Calu3 (cell line): ENCODE measurements at regions not wholly inside any gene's neighbourhood (a gene's known extent, or its start where the extent isn't known, plus 50 kb on each side); places are given as distances from the start of the nearest gene placed in this dataset.

Experiments used
- BruUV-seq: library from RNA; stranded (reverse); fragments of 400-500 nt; replicated peaks from 2 replicates; lab custom pipeline; 2021; lab: Mats Ljungman, UMichigan
- CTCF ChIA-PET: fragments of 300-600 bp; sonication (Branson Sonifier 250); formaldehyde crosslinking; loops from one replicate; lab custom pipeline; 2022; ENCODE audit warnings: antibody characterized with exemption; lab: Charles Lee
- DNase-seq: peaks from one replicate; pipeline ENCODE4 v3.0.0; 2022
- H3K27ac Mint-ChIP-seq: one replicate; pipeline ENCODE4 v1.8.0; 2022; ENCODE audit warnings: mixed read lengths; ENCODE audit not compliant: unreplicated experiment
- H3K27me3 Mint-ChIP-seq: one replicate; pipeline ENCODE4 v1.8.0; 2022; ENCODE audit warnings: mixed read lengths; ENCODE audit not compliant: unreplicated experiment
- H3K36me3 Mint-ChIP-seq: one replicate; pipeline ENCODE4 v1.8.0; 2022; ENCODE audit warnings: mild to moderate bottlenecking, moderate library complexity, mixed read lengths; ENCODE audit not compliant: insufficient read depth, unreplicated experiment
- H3K4me1 Mint-ChIP-seq: one replicate; pipeline ENCODE4 v1.8.0; 2022; ENCODE audit warnings: mild to moderate bottlenecking, low read depth, mixed read lengths; ENCODE audit not compliant: unreplicated experiment
- H3K4me3 Mint-ChIP-seq: one replicate; pipeline ENCODE4 v1.8.0; 2022; ENCODE audit warnings: mild to moderate bottlenecking, low read depth, moderate library complexity, mixed read lengths; ENCODE audit not compliant: unreplicated experiment
- H3K9me3 Mint-ChIP-seq: one replicate; pipeline ENCODE4 v1.8.0; 2022; ENCODE audit warnings: low read depth, mixed read lengths; ENCODE audit not compliant: unreplicated experiment
- intact Hi-C: fragments of 100-400 bp; cut with micrococcal nuclease; formaldehyde crosslinking; loops from one replicate; pipeline ENCODE4 v1.10.0; 2022; ENCODE audit not compliant: unreplicated experiment
- TF ChIP-seq, protein P1 (sequence below): fragments of 200-600 bp; IDR thresholded peaks from one replicate; pipeline ENCODE4 v1.8.0; 2022; ENCODE audit warnings: antibody characterized with exemption; ENCODE audit not compliant: unreplicated experiment

DNA sequence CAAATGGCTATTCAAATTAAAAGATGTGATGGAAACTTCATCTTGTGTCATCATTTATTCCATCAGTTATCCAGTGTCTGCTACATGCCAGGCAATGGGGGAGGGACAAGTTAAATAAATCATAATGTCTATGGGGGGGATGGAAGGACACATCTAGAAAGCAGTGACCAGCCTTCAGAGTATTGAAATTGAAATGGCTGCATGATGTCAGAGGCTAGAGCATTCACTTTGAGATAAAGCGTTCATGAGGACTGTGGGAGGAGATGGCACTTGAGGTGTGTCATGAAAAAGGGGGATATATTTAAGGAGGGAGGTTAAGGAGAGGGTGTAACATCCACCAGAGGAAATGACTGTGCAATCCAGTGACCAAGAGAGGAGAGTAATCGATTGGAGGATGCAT, 50.6 kb downstream of the SLIT2 start:
- H3K4me3 Mint-ChIP-seq: no peak overlapping the region
- H3K27ac Mint-ChIP-seq: no peak overlapping the region
- H3K36me3 Mint-ChIP-seq: no peaks in the 10 kb centered on the region
- TF ChIP-seq, protein P1, sequence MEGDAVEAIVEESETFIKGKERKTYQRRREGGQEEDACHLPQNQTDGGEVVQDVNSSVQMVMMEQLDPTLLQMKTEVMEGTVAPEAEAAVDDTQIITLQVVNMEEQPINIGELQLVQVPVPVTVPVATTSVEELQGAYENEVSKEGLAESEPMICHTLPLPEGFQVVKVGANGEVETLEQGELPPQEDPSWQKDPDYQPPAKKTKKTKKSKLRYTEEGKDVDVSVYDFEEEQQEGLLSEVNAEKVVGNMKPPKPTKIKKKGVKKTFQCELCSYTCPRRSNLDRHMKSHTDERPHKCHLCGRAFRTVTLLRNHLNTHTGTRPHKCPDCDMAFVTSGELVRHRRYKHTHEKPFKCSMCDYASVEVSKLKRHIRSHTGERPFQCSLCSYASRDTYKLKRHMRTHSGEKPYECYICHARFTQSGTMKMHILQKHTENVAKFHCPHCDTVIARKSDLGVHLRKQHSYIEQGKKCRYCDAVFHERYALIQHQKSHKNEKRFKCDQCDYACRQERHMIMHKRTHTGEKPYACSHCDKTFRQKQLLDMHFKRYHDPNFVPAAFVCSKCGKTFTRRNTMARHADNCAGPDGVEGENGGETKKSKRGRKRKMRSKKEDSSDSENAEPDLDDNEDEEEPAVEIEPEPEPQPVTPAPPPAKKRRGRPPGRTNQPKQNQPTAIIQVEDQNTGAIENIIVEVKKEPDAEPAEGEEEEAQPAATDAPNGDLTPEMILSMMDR: no peak
- no peaks in the 10 kb centered on the region for H3K4me1 Mint-ChIP-seq
- H3K27me3 Mint-ChIP-seq: no peaks in the 10 kb centered on the region
- intact Hi-C loops: loop anchor here (10.0 kb wide), 2 partner anchors 122 to 242 kb away; no protein-coding TSS in a partner anchor
- CTCF ChIA-PET: no interaction called here
- H3K9me3 Mint-ChIP-seq: no peaks in the 10 kb centered on the region
- BruUV-seq: no TSS peak
- no peak for DNase-seq

GRCh38 chr4:20305976-20306375, 54.3 kb downstream of the SLIT2 start:
- H3K4me1 Mint-ChIP-seq: no peaks in the 10 kb centered on the region
- DNase-seq: peak; percentile 15
- TF ChIP-seq, protein P1: no peak
- H3K9me3 Mint-ChIP-seq: no peaks in the 10 kb centered on the region
- no peaks in the 10 kb centered on the region for H3K36me3 Mint-ChIP-seq
- intact Hi-C loops: loop anchor here (10.0 kb wide), 2 partner anchors 119 to 239 kb away; no protein-coding TSS in a partner anchor
- no peak overlapping the region for H3K4me3 Mint-ChIP-seq
- no peaks in the 10 kb centered on the region for H3K27me3 Mint-ChIP-seq
- no peak overlapping the region for H3K27ac Mint-ChIP-seq
- CTCF ChIA-PET: no interaction called here
- BruUV-seq: no TSS peak

DNA sequence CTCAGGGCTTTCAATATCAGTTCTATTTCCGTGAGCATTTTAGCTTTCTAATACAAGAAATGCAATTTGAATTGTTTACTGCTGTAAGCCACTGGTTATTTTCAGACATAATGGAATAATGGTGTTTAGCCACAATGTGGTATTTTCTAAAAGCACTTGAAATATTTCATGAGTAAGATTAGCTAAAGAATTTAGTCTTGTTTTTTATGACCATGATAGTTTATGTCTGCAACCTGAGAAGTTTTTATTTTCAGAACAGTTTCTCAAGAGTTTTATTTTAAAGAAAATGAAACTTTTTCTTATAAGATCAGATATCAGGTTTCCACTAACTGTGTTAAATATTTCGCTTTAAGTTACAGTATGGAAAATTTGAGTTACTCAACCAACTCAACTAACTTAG, 60.2 kb downstream of the SLIT2 start:
- H3K4me1 Mint-ChIP-seq: no peaks in the 10 kb centered on the region
- no peaks in the 10 kb centered on the region for H3K9me3 Mint-ChIP-seq
- H3K27ac Mint-ChIP-seq: no peak overlapping the region
- H3K27me3 Mint-ChIP-seq: no peaks in the 10 kb centered on the region
- no peak for DNase-seq
- no peaks in the 10 kb centered on the region for H3K36me3 Mint-ChIP-seq
- H3K4me3 Mint-ChIP-seq: no peak overlapping the region
- TF ChIP-seq, protein P1: no peak
- no TSS peak for BruUV-seq
- intact Hi-C loops: loop anchor here (5.0 kb wide), 1 partner anchor 375 kb away; no protein-coding TSS in a partner anchor
- CTCF ChIA-PET: interaction anchor here (0.6 kb wide), 1 partner anchor 464 kb away, joined by 3 read pairs; no protein-coding TSS in a partner anchor

- CTCF ChIA-PET: no interaction called here
Observed at GRCh38 chr4:20313237-20314030, 61.7 kb downstream of the SLIT2 start.

More at GRCh38 chr4:20313237-20314030, 61.7 kb downstream of the SLIT2 start:
- Mint-ChIP-seq H3K4me3 (no peak overlapping the region), H3K27me3 (no peaks in the 10 kb centered on the region), H3K9me3 (no peaks in the 10 kb centered on the region), H3K36me3 (no peaks in the 10 kb centered on the region), H3K27ac (no peak overlapping the region), H3K4me1 (no peaks in the 10 kb centered on the region)
- TF ChIP-seq, protein P1: no peak
- no TSS peak for BruUV-seq
- intact Hi-C loops: loop anchor here (5.0 kb wide), 1 partner anchor 374 kb away; no protein-coding TSS in a partner anchor
- DNase-seq: no peak
